Kidney capillary endothelial cell (primary cell): ENCODE measurements at regions not wholly inside any gene's neighbourhood (a gene's known extent, or its start where the extent isn't known, plus 50 kb on each side); places are given as distances from the start of the nearest gene placed in this dataset.

ENCODE experiments used
- DNase-seq: peaks from one replicate; pipeline ENCODE4 v3.0.0-alpha.2; 2018; ENCODE audit warnings: low spot score

- no peak for DNase-seq
These were observed 155.6 kb downstream of the PCDH7 start for GRCh38 chr4:30875658-30876269.

DNA sequence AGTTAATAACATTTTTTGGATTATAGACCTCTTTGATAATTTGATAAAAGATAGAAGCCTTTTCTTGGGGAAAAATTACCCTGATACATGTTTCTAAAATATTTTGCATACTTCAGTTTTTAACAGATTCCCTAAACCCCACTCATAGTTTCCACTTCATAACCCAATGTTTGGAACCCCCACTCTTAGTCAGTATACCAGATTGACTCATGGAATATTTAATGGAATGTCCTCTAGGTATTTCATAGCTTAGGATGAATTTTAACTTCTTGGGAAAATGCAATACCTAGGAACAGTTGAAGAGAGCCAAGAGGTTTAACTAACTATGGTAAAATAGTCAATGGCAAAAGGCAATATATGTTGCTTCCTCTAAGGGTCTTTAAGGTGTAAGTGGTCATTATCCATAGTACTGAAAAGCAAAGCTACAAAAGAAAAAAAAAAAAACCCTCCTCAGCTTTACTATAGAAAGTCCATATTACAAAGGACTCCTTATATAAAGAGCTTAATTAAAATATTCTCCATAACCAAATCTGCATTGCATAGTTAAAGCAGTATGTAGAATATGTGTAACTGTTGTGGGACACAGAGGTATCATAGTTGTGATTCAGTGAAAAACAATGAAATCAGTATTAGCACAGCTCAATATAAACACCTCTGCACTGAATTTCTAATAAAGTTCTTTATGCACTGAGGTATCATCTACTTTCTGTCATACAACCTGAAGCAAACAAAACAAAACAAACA lies 159.9 kb downstream of the PCDH7 start:
- no peak for DNase-seq

DNA sequence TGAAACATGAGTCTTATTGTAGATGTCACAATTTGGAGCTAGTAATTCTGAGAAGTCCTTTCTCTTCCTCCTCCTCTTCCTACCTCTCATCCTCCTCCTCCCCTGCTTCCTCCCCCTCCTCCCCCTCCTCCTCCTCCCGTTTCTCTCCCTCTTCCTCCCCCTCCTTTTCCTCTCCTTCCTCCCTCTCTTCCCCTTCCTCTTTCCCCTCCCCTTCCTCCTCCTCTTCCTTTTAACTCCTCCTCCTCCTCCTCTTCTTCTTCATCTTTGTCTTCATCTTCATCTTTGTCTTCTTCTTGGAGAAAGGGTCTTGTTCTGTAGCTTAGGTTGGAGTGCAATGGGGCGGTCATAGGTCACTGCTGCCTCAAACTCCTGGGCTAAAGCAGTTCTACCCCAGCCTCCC lies 161.8 kb downstream of the PCDH7 start:
- no peak for DNase-seq

- DNase-seq: no peak
These were observed 162.3 kb downstream of the PCDH7 start for GRCh38 chr4:30882443-30882842.

DNA sequence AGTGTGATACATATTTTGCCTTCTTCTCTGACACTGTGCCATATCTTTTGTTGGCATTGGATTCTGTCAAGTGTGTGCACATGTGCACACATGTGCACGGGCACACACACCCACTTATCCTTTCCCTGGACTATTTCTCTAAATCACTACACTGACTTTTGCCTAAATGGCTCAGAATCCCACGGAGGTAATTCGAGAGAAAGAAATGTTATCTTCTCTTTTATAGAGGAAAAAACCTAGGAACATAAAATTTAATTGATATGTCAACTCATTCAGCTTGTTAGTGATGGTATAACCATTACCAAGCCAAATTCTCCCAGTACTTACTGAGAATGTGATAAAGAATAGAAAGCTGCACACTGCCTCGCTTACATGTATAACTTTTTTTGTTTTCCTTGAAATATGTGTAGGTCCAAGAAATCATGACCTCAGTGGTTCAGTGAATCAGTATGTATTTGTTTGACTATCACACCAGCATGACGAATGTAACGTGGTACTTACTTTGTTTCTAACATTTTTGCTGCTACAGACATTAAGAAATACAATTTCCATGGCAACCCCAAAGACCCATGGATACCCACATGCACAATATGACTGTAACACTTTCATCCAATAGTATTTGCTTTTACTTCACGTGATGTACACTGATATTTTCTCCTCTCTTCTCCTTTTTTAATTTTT lies 163.0 kb downstream of the PCDH7 start:
- DNase-seq: no peak

DNA sequence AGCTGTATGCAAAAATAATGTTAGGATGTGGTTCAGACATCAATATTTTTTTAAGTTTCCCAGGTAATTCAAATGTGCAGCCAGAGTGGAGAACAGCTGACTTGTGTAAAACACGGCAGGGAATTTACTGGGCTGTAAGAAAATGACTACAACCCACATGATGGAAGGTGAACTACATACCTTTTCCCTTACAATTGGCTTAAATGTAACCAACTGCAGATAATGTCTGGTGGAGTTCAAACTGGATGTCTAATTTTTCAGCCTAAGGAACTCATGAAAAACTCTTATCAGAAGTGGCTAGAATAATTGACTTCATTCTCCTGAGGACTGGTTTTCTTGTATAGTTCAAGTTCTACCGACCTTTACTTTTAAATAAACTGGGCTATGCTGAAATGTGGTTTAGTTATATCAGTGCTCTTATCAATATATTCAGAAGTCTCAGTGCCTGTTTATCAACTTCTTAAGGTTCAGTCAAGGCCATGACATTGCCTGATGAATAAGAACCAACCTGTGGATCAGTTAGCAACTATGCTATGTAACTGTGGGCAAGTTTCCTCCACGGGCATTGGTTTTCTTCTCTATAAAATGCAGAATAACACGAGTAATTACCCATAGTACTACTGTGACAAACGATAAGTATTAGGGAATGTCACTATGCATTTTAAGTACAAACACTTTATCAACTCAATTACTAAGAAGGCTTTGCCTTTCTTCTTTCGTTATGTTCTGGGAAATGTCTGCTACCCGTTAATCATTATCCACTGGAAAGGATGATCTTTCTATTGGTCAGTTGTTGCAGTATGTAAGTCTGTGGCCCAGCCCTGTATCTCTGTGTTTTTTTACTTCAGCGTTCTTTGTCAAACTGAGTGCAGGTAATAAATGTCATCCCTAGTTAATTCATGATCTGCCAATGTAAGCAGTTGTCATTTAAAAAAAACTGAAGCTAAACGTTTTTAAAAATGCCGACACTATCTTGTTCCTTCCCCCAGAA lies 181.6 kb downstream of the PCDH7 start:
- no peak for DNase-seq

GRCh38 chr4:30903502-30904214 lies 183.5 kb downstream of the PCDH7 start:
- no peak for DNase-seq

GRCh38 chr4:30904215-30904555 lies 184.0 kb downstream of the PCDH7 start:
- DNase-seq: no peak

GRCh38 chr4:30904588-30904987 lies 184.4 kb downstream of the PCDH7 start:
- DNase-seq: no peak

- no peak for DNase-seq
These were observed 192.0 kb downstream of the PCDH7 start for GRCh38 chr4:30912098-30912714.

GRCh38 chr4:30916337-30917274 lies 196.4 kb downstream of the PCDH7 start:
- no peak for DNase-seq

DNA sequence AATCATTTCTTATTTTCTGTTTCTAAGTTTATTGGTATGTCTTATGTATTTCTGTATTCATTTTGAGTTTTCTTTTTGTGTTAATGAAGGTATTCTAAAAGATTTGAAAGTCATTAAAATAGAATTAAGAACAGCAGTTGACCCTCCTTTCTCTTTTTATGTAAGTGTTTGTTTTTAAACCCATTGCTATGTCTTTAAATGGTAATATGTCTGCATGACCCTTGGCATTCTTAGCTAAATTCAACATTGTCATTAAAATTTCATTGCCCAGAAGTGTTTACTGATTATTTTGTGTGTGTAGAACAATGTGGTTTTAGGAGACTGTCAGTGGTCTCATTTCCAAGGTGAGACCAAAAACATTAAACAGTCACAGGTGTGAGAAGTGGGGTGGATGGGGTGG lies 197.8 kb downstream of the PCDH7 start:
- no peak for DNase-seq

DNA sequence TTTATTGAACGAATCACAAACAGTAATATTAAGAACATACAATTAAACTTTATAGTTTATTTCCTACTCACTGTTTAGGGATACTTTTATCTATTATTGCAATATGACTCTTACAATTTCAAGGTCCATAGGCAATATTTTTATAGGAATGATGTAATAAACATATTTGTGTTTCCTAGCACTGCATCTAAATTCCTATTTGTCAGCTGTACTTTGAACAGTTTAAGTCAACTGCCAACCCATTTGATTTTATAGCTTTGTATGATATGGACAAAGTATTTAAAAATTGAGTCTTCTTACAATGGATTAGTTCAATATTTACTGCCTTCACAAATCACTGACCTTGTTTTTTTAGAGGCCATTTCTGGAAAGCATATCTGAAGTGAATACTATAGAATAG lies 199.3 kb downstream of the PCDH7 start:
- no peak for DNase-seq

GRCh38 chr4:30920043-30920442 lies 199.9 kb downstream of the PCDH7 start:
- no peak for DNase-seq

GRCh38 chr4:30922625-30923024 lies 202.5 kb downstream of the PCDH7 start:
- DNase-seq: no peak

DNA sequence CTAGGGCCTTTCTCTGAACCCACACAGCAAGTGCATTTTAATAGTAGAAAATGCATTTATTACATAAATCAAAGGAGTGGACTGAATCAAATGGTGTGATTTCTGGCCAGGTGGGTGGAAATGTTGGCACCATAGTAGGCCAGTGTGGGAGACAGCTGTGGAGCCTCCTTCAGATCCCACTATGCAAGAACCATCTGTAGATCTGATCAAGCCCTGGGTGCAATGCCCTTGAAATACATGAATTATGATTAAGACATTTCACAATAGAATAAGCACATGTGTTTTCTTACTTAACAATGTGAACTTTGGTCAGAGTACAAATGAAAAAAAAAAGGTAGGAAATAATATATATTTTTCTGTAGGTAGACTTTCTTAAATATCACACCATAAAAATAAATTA lies 204.3 kb downstream of the PCDH7 start:
- no peak for DNase-seq

GRCh38 chr4:30929649-30930048 lies 209.5 kb downstream of the PCDH7 start:
- DNase-seq: no peak

DNA sequence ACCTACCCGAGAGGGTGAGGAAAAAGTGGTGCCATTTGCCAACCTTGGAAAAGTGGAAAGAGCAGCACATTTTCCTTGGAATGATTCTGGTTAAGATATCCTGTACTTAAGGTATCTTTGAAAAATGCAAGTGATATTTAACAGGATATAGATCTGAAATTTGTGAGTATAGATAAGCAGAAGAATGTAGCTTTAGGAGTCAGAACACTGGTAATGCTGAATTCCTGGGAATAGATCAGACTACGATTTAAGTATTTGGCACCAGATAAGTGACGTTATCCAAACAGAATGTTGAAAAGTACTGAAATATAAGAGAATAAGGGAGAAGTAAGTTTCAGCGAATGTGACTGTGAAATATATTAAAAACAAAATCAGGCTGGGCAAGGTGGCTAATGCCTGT lies 210.1 kb downstream of the PCDH7 start:
- no peak for DNase-seq

GRCh38 chr4:30932581-30932980 lies 212.4 kb downstream of the PCDH7 start:
- DNase-seq: no peak

DNA sequence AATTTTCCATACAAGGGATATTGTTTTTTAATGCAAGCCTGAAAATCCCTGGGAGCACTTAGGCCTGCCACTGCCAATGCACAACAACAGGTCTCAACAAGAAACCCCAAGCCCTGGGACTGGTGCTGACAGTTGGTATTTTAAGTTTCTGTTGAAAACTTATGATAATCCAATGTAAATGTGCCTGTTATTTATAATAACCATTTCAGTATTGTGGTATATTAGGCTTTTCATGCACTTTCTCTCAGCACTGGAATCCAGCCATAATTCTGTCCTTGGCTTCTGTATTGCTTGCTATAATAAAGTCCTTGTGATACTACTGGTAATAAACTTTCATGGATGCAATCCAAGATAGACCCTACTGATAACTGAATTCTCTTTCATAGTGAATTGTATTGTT lies 218.9 kb downstream of the PCDH7 start:
- no peak for DNase-seq
